ENCODE measurements at regions not wholly inside any gene's neighbourhood (a gene's known extent, or its start where the extent isn't known, plus 50 kb on each side); places are given as distances from the start of the nearest gene placed in this dataset.
"Not testable (repeated sequence)": the region's sequence is repeated elsewhere in the genome, so short reads cannot be mapped to it uniquely, and the experiment has no call there.

- no peak for DNase-seq
These were observed 189.2 kb upstream of the EXOC2 start for GRCh38 chr6:882084-882598.

GRCh38 chr6:878179-878578 lies 185.2 kb upstream of the EXOC2 start:
- no peak for DNase-seq

- DNase-seq = no peak
These were observed 182.1 kb upstream of the EXOC2 start for GRCh38 chr6:875012-875411.

- DNase-seq = no peak
These were observed 179.7 kb upstream of the EXOC2 start for GRCh38 chr6:872570-873125.

- DNase-seq = no peak
These were observed 178.6 kb upstream of the EXOC2 start for GRCh38 chr6:871503-871902.

GRCh38 chr6:870096-870495 lies 177.2 kb upstream of the EXOC2 start:
- DNase-seq = no peak

- DNase-seq = no peak
These were observed 175.3 kb upstream of the EXOC2 start for GRCh38 chr6:868201-868600.

- DNase-seq = no peak
These were observed 174.4 kb upstream of the EXOC2 start for GRCh38 chr6:867378-867777.

- no peak for DNase-seq
These were observed 173.4 kb upstream of the EXOC2 start for GRCh38 chr6:866316-866715.

GRCh38 chr6:865846-866245 lies 172.9 kb upstream of the EXOC2 start:
- DNase-seq = no peak

- no peak for DNase-seq
These were observed 170.9 kb upstream of the EXOC2 start for GRCh38 chr6:863831-864230.

- not testable (repeated sequence) for DNase-seq
These were observed 170.2 kb upstream of the EXOC2 start for GRCh38 chr6:863127-863526.

GRCh38 chr6:859936-860335 lies 167.0 kb upstream of the EXOC2 start:
- DNase-seq = no peak

GRCh38 chr6:854406-855118 lies 161.6 kb upstream of the EXOC2 start:
- DNase-seq = no peak

- DNase-seq = not testable (repeated sequence)
These were observed 159.3 kb upstream of the EXOC2 start for GRCh38 chr6:852216-852615.

- DNase-seq = no peak
These were observed 156.2 kb upstream of the EXOC2 start for GRCh38 chr6:849075-849506.

GRCh38 chr6:845566-845965 lies 152.6 kb upstream of the EXOC2 start:
- DNase-seq = no peak

- DNase-seq = no peak
These were observed 152.2 kb upstream of the EXOC2 start for GRCh38 chr6:845101-845500.

GRCh38 chr6:842141-842540 lies 149.2 kb upstream of the EXOC2 start:
- no peak for DNase-seq

GRCh38 chr6:841569-841968 lies 148.6 kb upstream of the EXOC2 start:
- no peak for DNase-seq

- DNase-seq = no peak
These were observed 146.3 kb upstream of the EXOC2 start for GRCh38 chr6:839201-839600.

GRCh38 chr6:837380-837779 lies 144.4 kb upstream of the EXOC2 start:
- no peak for DNase-seq

- DNase-seq = no peak
These were observed 143.4 kb upstream of the EXOC2 start for GRCh38 chr6:836276-836853.

GRCh38 chr6:835476-836160 lies 142.7 kb upstream of the EXOC2 start:
- no peak for DNase-seq

All from CD4-positive, alpha-beta T cell treated with Interleukin-1 beta for 1 hour (primary cell).